ENCODE measurements at regions not wholly inside any gene's neighbourhood (a gene's known extent, or its start where the extent isn't known, plus 50 kb on each side); places are given as distances from the start of the nearest gene placed in this dataset.

GRCh38 chr2:63740943-63741342 is 100.8 kb upstream of the UGP2 start:
- no peaks in the 10 kb centered on the region for H3K36me3 ChIP-seq (ENCODE audit: insufficient read depth, low read length)
- H2AFZ ChIP-seq (ENCODE audit: low read depth, low read length), result no peak overlapping the region
- no peak overlapping the region for H3K27ac ChIP-seq (ENCODE audit: low read length)
- no peaks in the 10 kb centered on the region for H3K9me2 ChIP-seq (ENCODE audit: insufficient read depth, low read length)
- no peak overlapping the region for H3K4me3 ChIP-seq (ENCODE audit: low read length)
- no peak overlapping the region for H3K9ac ChIP-seq (ENCODE audit: low read length)
- H4K20me1 ChIP-seq (ENCODE audit: insufficient read depth), result no peaks in the 10 kb centered on the region
- no peaks in the 10 kb centered on the region for H3K9me3 ChIP-seq (ENCODE audit: low read length)
- H3F3A ChIP-seq (ENCODE audit: insufficient read depth, low read length, poor library complexity, severe bottlenecking), result no peaks in the 10 kb centered on the region
- no peaks in the 10 kb centered on the region for H3K27me3 ChIP-seq (ENCODE audit: insufficient read depth, low read depth, low read length)
- H3K79me2 ChIP-seq (replicated peaks; ENCODE audit: insufficient read depth, low read length), result no peaks in the 10 kb centered on the region
- TF ChIP-seq POLR2AphosphoS5 (IDR thresholded peaks at IDR 0.05), result no peak
- H3K4me2 ChIP-seq (ENCODE audit: low read length), result no peak overlapping the region

DNA sequence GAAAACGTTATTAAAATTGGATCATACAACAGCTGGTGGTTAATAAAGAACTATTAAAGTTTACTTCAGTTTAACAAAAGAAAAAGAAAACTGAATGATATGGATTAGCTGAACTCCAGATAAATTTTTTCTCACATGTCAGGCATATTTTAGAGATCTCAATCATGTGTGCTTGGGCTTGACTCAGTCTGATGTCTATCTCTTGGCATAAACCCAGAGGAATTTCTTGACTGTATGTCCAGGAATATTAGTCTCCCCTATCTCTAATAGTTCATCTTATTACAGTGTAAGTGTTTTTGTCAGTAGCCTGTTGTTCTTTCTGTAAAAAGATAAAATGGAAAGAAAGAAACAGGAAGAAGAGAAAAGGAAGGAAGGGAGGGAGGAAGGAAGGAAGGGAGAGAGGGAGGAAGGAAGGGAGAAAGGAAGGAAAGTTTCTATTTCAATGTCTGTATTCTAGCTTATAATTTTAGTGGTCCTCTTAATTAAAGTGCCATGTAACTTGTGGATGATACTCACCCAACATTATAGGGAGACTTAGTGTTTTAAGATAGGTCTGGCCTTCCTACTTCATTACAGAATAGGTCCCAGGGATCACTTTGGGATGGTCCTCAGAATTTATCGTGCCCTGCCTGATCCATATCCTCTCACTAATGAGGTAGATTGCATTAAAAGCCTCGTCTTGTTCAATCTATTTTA is 99.7 kb upstream of the UGP2 start:
- Histone ChIP-seq H3F3A (ENCODE audit: insufficient read depth, low read length, poor library complexity, severe bottlenecking) (no peaks in the 10 kb centered on the region), H3K9ac (ENCODE audit: low read length) (no peak overlapping the region), H3K9me2 (ENCODE audit: insufficient read depth, low read length) (no peaks in the 10 kb centered on the region), H3K9me3 (ENCODE audit: low read length) (no peaks in the 10 kb centered on the region), H4K20me1 (ENCODE audit: insufficient read depth) (no peaks in the 10 kb centered on the region), H3K36me3 (ENCODE audit: insufficient read depth, low read length) (no peaks in the 10 kb centered on the region), H3K27me3 (ENCODE audit: insufficient read depth, low read depth, low read length) (no peaks in the 10 kb centered on the region), H3K27ac (ENCODE audit: low read length) (no peak overlapping the region), H2AFZ (ENCODE audit: low read depth, low read length) (no peak overlapping the region), H3K79me2 (replicated peaks; ENCODE audit: insufficient read depth, low read length) (no peaks in the 10 kb centered on the region), H3K4me3 (ENCODE audit: low read length) (no peak overlapping the region), H3K4me2 (ENCODE audit: low read length) (no peak overlapping the region)
- TF ChIP-seq RAD21 (conservative IDR thresholded peaks at IDR 0.05) (no peak), SMC3 (conservative IDR thresholded peaks at IDR 0.05; ENCODE audit: poor library complexity) (no peak), EZH2 (IDR thresholded peaks at IDR 0.05; ENCODE audit: borderline replicate concordance, insufficient read depth, low read length, poor library complexity, severe bottlenecking) (no peak), POLR2AphosphoS5 (IDR thresholded peaks at IDR 0.05) (no peak), REST (IDR thresholded peaks at IDR 0.05; ENCODE audit: borderline replicate concordance) (no peak), MXI1 (conservative IDR thresholded peaks at IDR 0.05; ENCODE audit: poor library complexity, severe bottlenecking) (no peak), TAF1 (IDR thresholded peaks at IDR 0.05; ENCODE audit: low read depth) (no peak), EP300 (conservative IDR thresholded peaks at IDR 0.05; ENCODE audit: poor library complexity, severe bottlenecking) (no peak), CTCF (IDR thresholded peaks at IDR 0.05; ENCODE audit: poor library complexity, severe bottlenecking) (no peak)

All from neural cell (in vitro differentiated cells).